ENCODE measurements at regions not wholly inside any gene's neighbourhood (a gene's known extent, or its start where the extent isn't known, plus 50 kb on each side); places are given as distances from the start of the nearest gene placed in this dataset.

- TF ChIP-seq ARID4B (CRISPR knock-in tag; IDR thresholded peaks at IDR 0.05; ENCODE audit: borderline replicate concordance) = no peak; the same call in 1 of the 2 replicates
- peak; percentile 74; the same call in 1 of the 2 replicates for TF ChIP-seq TEAD1 (CRISPR knock-in tag; IDR thresholded peaks at IDR 0.05)
These were observed 145.4 kb upstream of the SHB start (continued) for GRCh38 chr9:38214432-38214831.

- CTCF ChIA-PET = interaction anchor here (1.0 to 1.3 kb wide), 5 partner anchors 53 to 301 kb away, joined by 3 to 6 read pairs (median 5); no protein-coding TSS in a partner anchor
- Mint-ChIP-seq H3K4me3 (no peak overlapping the region), H3K4me1 (peaks cover 13% of the 10 kb centered on the region), H3K27me3 (ENCODE audit: low read depth) (peaks cover 100% of the 10 kb centered on the region), H3K9me3 (no peaks in the 10 kb centered on the region), H3K27ac (no peak overlapping the region), H3K36me3 (no peaks in the 10 kb centered on the region)
- DNase-seq (ENCODE audit: low spot score) (no peak), ATAC-seq (no peak)
- TF ChIP-seq USF1 (CRISPR knock-in tag; IDR thresholded peaks at IDR 0.05) (no peak), NFE2L1 (CRISPR knock-in tag; IDR thresholded peaks at IDR 0.05) (no peak), ZBTB21 (CRISPR knock-in tag; IDR thresholded peaks at IDR 0.05; ENCODE audit: borderline replicate concordance) (no peak), IRF2 (CRISPR knock-in tag; IDR thresholded peaks at IDR 0.05; ENCODE audit: borderline replicate concordance, low read depth) (no peak), OVOL2 (CRISPR knock-in tag; IDR thresholded peaks at IDR 0.05; ENCODE audit: borderline replicate concordance) (no peak), ZNF671 (CRISPR knock-in tag; IDR thresholded peaks at IDR 0.05) (no peak), ZNF425 (CRISPR knock-in tag; conservative IDR thresholded peaks at IDR 0.05) (no peak)
- POLR2A ChIA-PET = interaction anchor here (1.1 kb wide), 1 partner anchor 13 kb away, joined by 6 read pairs; no protein-coding TSS in a partner anchor
These were observed 144.7 kb upstream of the SHB start for GRCh38 chr9:38213631-38214299.

DNA sequence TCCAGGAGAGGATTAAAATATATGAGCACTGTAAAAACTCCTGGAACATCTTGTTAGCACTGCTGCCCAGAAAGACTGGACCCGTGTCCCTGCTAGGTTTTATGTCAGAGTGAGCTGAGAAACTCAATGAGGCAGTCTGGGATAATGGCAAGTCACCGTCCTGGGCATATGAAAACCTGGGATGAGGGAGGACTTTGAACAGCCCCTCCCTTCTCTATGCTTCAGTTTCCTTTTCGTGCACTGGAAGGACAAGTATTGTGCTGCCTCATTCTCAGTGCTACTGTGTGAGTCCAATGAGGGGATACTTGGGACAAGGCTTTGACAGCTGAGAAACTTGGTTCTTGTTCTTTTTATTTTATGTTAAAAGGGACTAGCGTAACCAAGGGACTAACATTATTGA, 143.0 kb upstream of the SHB start:
- ChIA-PET POLR2A (no interaction called here), CTCF (interaction anchor here (0.6 kb wide), 1 partner anchor 299 kb away, joined by 3 read pairs; no protein-coding TSS in a partner anchor)
- H3K27ac Mint-ChIP-seq = no peak overlapping the region
- no peak for DNase-seq (ENCODE audit: low spot score)
- peaks cover 100% of the 10 kb centered on the region for H3K27me3 Mint-ChIP-seq (ENCODE audit: low read depth)
- H3K4me1 Mint-ChIP-seq = peaks cover 13% of the 10 kb centered on the region
- no peaks in the 10 kb centered on the region for H3K9me3 Mint-ChIP-seq
- no peaks in the 10 kb centered on the region for H3K36me3 Mint-ChIP-seq
- no peak for ATAC-seq
- H3K4me3 Mint-ChIP-seq = no peak overlapping the region
- TF ChIP-seq, protein P1, sequence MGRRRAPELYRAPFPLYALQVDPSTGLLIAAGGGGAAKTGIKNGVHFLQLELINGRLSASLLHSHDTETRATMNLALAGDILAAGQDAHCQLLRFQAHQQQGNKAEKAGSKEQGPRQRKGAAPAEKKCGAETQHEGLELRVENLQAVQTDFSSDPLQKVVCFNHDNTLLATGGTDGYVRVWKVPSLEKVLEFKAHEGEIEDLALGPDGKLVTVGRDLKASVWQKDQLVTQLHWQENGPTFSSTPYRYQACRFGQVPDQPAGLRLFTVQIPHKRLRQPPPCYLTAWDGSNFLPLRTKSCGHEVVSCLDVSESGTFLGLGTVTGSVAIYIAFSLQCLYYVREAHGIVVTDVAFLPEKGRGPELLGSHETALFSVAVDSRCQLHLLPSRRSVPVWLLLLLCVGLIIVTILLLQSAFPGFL (CRISPR knock-in tag; IDR thresholded peaks at IDR 0.05; ENCODE audit: borderline replicate concordance) = no peak
- TF ChIP-seq, protein P2, sequence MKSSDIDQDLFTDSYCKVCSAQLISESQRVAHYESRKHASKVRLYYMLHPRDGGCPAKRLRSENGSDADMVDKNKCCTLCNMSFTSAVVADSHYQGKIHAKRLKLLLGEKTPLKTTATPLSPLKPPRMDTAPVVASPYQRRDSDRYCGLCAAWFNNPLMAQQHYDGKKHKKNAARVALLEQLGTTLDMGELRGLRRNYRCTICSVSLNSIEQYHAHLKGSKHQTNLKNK (CRISPR knock-in tag; IDR thresholded peaks at IDR 0.05) = no peak
- TF ChIP-seq ZBTB21 (CRISPR knock-in tag; IDR thresholded peaks at IDR 0.05; ENCODE audit: borderline replicate concordance) (no peak), TP53 (CRISPR knock-in tag; IDR thresholded peaks at IDR 0.05) (no peak), SMAD3 (CRISPR knock-in tag; IDR thresholded peaks at IDR 0.05; ENCODE audit: borderline replicate concordance) (no peak), ZBTB43 (CRISPR knock-in tag; IDR thresholded peaks at IDR 0.05) (no peak), KAT7 (CRISPR knock-in tag; IDR thresholded peaks at IDR 0.05; ENCODE audit: borderline replicate concordance) (no peak), RELA (CRISPR knock-in tag; IDR thresholded peaks at IDR 0.05; ENCODE audit: borderline replicate concordance) (no peak), NR3C1 (CRISPR knock-in tag; conservative IDR thresholded peaks at IDR 0.05; ENCODE audit: low read depth) (no peak), CREB1 (CRISPR knock-in tag; IDR thresholded peaks at IDR 0.05) (no peak)

All from WTC11 (cell line).